ENCODE measurements at regions not wholly inside any gene's neighbourhood (a gene's known extent, or its start where the extent isn't known, plus 50 kb on each side); places are given as distances from the start of the nearest gene placed in this dataset.

DNA sequence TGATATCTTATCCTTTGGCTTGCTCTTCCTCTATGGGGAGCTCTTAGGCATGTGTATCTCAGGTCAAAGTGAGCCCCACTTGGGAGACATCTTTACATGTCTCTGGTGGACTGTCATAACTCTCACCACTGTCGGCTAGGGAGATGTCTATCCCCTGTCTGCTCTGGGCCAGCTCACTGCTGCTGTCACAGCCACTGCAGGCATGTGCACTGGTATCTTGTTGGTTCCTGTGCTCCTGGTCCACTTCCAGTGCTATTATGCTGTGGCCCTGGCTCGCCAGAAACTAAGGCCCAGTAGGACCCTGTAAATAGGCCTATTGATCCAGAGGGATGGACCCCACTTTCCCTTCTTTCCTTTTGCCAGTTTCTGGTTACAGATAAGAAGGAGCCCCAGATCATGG, 56.6 kb upstream of the LAS1L start:
- H3K4me2 ChIP-seq (ENCODE audit: low read length) = no peak overlapping the region
- no peaks in the 10 kb centered on the region for H3K27me3 ChIP-seq (ENCODE audit: insufficient read depth, low read depth, low read length)
- no peaks in the 10 kb centered on the region for H3K9me3 ChIP-seq (ENCODE audit: low read length)
- no peaks in the 10 kb centered on the region for H3K79me2 ChIP-seq (replicated peaks; ENCODE audit: insufficient read depth, low read length)
- H2AFZ ChIP-seq (ENCODE audit: low read depth, low read length) = no peak overlapping the region
- no peaks in the 10 kb centered on the region for H3K9me2 ChIP-seq (ENCODE audit: insufficient read depth, low read length)
- no peak overlapping the region for H3K4me3 ChIP-seq (ENCODE audit: low read length)
- TF ChIP-seq, protein P1, sequence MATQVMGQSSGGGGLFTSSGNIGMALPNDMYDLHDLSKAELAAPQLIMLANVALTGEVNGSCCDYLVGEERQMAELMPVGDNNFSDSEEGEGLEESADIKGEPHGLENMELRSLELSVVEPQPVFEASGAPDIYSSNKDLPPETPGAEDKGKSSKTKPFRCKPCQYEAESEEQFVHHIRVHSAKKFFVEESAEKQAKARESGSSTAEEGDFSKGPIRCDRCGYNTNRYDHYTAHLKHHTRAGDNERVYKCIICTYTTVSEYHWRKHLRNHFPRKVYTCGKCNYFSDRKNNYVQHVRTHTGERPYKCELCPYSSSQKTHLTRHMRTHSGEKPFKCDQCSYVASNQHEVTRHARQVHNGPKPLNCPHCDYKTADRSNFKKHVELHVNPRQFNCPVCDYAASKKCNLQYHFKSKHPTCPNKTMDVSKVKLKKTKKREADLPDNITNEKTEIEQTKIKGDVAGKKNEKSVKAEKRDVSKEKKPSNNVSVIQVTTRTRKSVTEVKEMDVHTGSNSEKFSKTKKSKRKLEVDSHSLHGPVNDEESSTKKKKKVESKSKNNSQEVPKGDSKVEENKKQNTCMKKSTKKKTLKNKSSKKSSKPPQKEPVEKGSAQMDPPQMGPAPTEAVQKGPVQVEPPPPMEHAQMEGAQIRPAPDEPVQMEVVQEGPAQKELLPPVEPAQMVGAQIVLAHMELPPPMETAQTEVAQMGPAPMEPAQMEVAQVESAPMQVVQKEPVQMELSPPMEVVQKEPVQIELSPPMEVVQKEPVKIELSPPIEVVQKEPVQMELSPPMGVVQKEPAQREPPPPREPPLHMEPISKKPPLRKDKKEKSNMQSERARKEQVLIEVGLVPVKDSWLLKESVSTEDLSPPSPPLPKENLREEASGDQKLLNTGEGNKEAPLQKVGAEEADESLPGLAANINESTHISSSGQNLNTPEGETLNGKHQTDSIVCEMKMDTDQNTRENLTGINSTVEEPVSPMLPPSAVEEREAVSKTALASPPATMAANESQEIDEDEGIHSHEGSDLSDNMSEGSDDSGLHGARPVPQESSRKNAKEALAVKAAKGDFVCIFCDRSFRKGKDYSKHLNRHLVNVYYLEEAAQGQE (IDR thresholded peaks at IDR 0.05; ENCODE audit: borderline replicate concordance) = no peak
- TF ChIP-seq EP300 (conservative IDR thresholded peaks at IDR 0.05; ENCODE audit: poor library complexity, severe bottlenecking) (no peak), EZH2 (IDR thresholded peaks at IDR 0.05; ENCODE audit: borderline replicate concordance, insufficient read depth, low read length, poor library complexity, severe bottlenecking) (no peak)
- TF ChIP-seq, protein P2, sequence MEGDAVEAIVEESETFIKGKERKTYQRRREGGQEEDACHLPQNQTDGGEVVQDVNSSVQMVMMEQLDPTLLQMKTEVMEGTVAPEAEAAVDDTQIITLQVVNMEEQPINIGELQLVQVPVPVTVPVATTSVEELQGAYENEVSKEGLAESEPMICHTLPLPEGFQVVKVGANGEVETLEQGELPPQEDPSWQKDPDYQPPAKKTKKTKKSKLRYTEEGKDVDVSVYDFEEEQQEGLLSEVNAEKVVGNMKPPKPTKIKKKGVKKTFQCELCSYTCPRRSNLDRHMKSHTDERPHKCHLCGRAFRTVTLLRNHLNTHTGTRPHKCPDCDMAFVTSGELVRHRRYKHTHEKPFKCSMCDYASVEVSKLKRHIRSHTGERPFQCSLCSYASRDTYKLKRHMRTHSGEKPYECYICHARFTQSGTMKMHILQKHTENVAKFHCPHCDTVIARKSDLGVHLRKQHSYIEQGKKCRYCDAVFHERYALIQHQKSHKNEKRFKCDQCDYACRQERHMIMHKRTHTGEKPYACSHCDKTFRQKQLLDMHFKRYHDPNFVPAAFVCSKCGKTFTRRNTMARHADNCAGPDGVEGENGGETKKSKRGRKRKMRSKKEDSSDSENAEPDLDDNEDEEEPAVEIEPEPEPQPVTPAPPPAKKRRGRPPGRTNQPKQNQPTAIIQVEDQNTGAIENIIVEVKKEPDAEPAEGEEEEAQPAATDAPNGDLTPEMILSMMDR (IDR thresholded peaks at IDR 0.05; ENCODE audit: poor library complexity, severe bottlenecking) = no peak
- H3K9ac ChIP-seq (ENCODE audit: low read length) = no peak overlapping the region
- H3F3A ChIP-seq (ENCODE audit: insufficient read depth, low read length, poor library complexity, severe bottlenecking) = no peaks in the 10 kb centered on the region
- H4K20me1 ChIP-seq (ENCODE audit: insufficient read depth) = no peaks in the 10 kb centered on the region
- no peak overlapping the region for H3K27ac ChIP-seq (ENCODE audit: low read length)
- no peaks in the 10 kb centered on the region for H3K36me3 ChIP-seq (ENCODE audit: insufficient read depth, low read length)

DNA sequence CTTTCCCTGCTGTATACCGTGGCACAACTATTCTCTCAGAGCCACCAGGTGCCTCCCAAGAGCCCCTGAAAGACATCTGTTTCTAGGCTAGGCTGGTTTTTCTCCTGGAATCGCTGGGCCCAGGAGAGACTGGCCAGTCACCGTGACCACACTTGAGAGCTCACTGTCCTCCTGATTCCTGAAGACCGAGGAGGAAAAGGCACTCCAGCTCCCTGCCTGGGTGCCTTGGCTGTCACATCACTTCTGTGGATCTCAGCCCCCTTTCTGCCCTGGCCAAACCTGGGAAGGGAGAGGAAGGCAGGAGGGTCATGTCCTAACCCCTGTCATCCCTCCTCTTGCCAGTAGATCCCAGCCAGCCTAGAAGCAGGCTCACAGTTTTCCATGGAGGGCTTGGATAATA, 54.7 kb upstream of the LAS1L start:
- Histone ChIP-seq H3K79me2 (replicated peaks; ENCODE audit: insufficient read depth, low read length) (no peaks in the 10 kb centered on the region), H3K4me2 (ENCODE audit: low read length) (no peak overlapping the region), H3K9me3 (ENCODE audit: low read length) (no peaks in the 10 kb centered on the region), H3K9ac (ENCODE audit: low read length) (no peak overlapping the region), H3K9me2 (ENCODE audit: insufficient read depth, low read length) (no peaks in the 10 kb centered on the region), H3K27me3 (ENCODE audit: insufficient read depth, low read depth, low read length) (no peaks in the 10 kb centered on the region), H3K27ac (ENCODE audit: low read length) (no peak overlapping the region), H4K20me1 (ENCODE audit: insufficient read depth) (no peaks in the 10 kb centered on the region), H2AFZ (ENCODE audit: low read depth, low read length) (no peak overlapping the region), H3F3A (ENCODE audit: insufficient read depth, low read length, poor library complexity, severe bottlenecking) (no peaks in the 10 kb centered on the region), H3K36me3 (ENCODE audit: insufficient read depth, low read length) (no peaks in the 10 kb centered on the region), H3K4me3 (ENCODE audit: low read length) (no peak overlapping the region)
- TF ChIP-seq RAD21 (conservative IDR thresholded peaks at IDR 0.05) (no peak), MXI1 (conservative IDR thresholded peaks at IDR 0.05; ENCODE audit: poor library complexity, severe bottlenecking) (no peak), EZH2 (IDR thresholded peaks at IDR 0.05; ENCODE audit: borderline replicate concordance, insufficient read depth, low read length, poor library complexity, severe bottlenecking) (no peak), TAF1 (IDR thresholded peaks at IDR 0.05; ENCODE audit: low read depth) (no peak), POLR2AphosphoS5 (IDR thresholded peaks at IDR 0.05) (no peak), EP300 (conservative IDR thresholded peaks at IDR 0.05; ENCODE audit: poor library complexity, severe bottlenecking) (no peak), SMC3 (conservative IDR thresholded peaks at IDR 0.05; ENCODE audit: poor library complexity) (no peak)
- TF ChIP-seq, protein P2 (IDR thresholded peaks at IDR 0.05; ENCODE audit: poor library complexity, severe bottlenecking) = no peak
- TF ChIP-seq, protein P1 (IDR thresholded peaks at IDR 0.05; ENCODE audit: borderline replicate concordance) = no peak
